Hepatocyte (in vitro differentiated cells): ENCODE measurements at regions not wholly inside any gene's neighbourhood (a gene's known extent, or its start where the extent isn't known, plus 50 kb on each side); places are given as distances from the start of the nearest gene placed in this dataset.

ENCODE experiments used
- CTCF ChIP-seq: fragments of 200-600 bp; sonication (generic); IDR thresholded peaks from 2 replicates; pipeline ENCODE4 v1.5.1; 2016; ENCODE audit warnings: antibody characterized with exemption, mild to moderate bottlenecking; ENCODE audit not compliant: poor library complexity
- EZH2 ChIP-seq: fragments of 200-600 bp; sonication (generic); IDR thresholded peaks from 2 replicates; pipeline ENCODE4 v1.6.1; 2016; ENCODE audit warnings: antibody characterized with exemption, mild to moderate bottlenecking, borderline replicate concordance
- EZH2phosphoT487 ChIP-seq: fragments of 200-600 bp; sonication (generic); IDR thresholded peaks from one replicate; pipeline ENCODE4 v1.6.1; 2018; ENCODE audit warnings: antibody characterized with exemption, mild to moderate bottlenecking, low read depth, moderate library complexity; ENCODE audit not compliant: unreplicated experiment, severe bottlenecking

- no peak for TF ChIP-seq CTCF
- TF ChIP-seq EZH2 = no peak
- TF ChIP-seq EZH2phosphoT487 = no peak
Measured at GRCh38 chr14:25602106-25602505, 552.2 kb upstream of the STXBP6 start.
